ENCODE measurements at regions not wholly inside any gene's neighbourhood (a gene's known extent, or its start where the extent isn't known, plus 50 kb on each side); places are given as distances from the start of the nearest gene placed in this dataset.
A peak's percentile ranks its signal among the peaks of the same experiment; 100 is the strongest.
"Not testable (repeated sequence)": the region's sequence is repeated elsewhere in the genome, so short reads cannot be mapped to it uniquely, and the experiment has no call there.

DNA sequence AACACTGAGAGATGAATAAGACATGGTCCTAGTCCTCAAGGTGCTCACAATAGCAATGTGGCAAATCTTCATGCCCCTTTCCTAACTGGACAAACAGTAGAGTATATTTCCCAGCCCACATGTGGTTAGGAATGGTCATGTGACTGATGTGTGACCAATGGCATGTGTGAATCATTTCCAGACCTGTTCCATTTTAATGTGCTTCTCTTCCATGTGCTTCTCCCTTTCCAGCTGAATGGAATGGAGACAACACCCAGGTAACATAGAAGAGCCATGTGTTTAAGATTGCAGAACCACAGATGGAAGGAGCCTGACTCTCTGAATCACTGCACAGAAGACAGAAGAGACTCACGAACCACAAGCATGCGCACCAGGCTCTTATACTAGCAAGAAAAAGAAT, 409.9 kb upstream of the NFIA start:
- DNase-seq (ENCODE audit: low read depth, low spot score): no peak

- no peak for DNase-seq (ENCODE audit: low read depth, low spot score)
Observed at GRCh38 chr1:60670302-60670701, 412.1 kb upstream of the NFIA start.

- DNase-seq (ENCODE audit: low read depth, low spot score): no peak
Observed at GRCh38 chr1:60668585-60668984, 413.8 kb upstream of the NFIA start.

DNA sequence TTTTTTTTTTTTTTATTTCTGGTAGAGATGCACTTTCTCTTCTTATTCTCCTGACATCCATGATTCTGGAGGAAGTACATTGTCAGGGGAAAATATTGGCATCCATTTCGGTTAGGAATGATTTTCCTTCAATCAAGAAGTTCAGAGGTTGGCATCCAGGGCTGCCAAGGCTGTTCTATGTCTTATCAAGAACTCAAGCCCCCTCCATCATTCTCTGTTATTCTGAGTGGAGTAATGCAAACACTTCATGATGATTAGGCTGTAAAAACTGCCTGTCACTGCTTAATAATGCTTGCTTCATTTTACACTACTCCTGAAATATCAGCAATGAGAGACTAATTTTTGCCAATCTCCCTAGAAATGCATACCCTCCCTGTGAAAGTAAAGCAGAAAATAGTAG, 417.1 kb upstream of the NFIA start:
- DNase-seq (ENCODE audit: low read depth, low spot score): no peak

DNA sequence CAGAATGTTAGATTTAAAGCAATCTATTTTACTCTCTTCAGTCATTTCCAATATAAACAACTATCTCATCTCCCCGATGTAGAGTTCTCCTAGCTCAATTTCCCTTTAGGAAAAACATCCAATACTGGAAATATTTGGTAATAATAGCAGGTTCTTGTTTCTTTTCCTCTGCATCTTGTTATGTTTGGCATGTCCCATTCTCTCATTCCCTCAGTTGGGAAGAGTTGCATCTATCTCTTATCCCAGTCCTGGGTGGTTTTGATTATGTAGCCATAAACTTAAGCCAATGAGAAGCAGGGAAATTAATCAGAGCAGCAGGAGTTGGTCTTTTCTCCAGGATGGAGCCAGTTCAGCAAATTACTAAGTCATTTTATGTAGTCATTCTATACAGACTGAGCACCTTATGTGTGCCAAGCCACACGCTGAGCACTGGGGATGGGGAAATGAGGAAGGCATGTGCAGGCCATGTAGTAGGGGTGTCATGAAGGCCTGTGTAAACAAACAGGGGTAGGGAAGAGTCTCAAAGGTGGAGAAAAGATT, 418.2 kb upstream of the NFIA start:
- no peak for DNase-seq (ENCODE audit: low read depth, low spot score)

- no peak for DNase-seq (ENCODE audit: low read depth, low spot score)
Observed at GRCh38 chr1:60662486-60663044, 419.8 kb upstream of the NFIA start.

GRCh38 chr1:60657926-60658325, 424.4 kb upstream of the NFIA start:
- DNase-seq (ENCODE audit: low read depth, low spot score): no peak

DNA sequence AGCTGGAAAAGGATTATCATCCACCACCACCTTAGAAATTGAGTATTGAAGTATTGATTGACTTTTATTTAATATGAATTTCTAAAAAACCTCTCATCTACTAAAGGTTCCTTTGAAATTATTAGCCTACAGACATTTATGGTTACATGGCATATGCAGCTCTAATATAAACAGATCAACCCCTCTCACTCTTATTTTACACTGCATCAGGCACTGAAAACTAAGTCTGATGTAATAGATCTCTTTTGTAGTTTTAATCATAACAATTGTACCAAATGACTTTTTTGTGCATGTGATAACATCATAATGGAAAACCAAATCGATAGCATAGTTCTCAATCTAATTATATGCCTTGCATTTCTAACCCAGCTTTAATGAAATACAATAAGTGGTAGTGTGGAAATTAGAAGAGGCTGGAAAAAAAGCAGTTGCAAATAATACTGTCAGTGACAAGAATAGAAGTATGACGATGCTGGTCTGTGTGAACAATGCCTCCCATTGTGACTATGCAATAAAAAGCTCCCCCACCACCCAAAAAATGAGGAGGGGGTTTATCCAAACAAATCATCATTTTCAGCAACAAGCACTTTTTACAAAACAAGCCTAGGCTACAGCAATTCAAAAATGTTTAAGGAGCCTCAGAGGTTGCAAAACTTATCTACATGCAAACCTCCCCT, 426.5 kb upstream of the NFIA start:
- DNase-seq (ENCODE audit: low read depth, low spot score): no peak

DNA sequence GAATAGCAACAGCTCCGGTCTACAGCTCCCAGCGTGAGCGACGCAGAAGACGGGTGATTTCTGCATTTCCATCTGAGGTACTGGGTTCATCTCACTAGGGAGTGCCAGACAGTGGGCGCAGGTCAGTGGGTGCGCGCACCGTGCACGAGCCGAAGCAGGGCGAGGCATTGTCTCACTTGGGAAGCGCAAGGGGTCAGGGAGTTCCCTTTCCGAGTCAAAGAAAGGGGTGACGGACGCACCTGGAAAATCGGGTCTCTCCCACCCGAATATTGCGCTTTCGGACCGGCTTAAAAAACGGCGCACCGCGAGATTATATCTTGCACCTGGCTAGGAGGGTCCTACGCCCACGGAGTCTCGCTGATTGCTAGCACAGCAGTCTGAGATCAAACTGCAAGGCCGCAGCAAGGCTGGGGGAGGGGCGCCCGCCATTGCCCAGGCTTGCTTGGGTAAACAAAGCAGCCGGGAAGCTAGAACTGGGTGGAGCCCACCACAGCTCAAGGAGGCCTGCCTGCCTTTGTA, 442.3 kb upstream of the NFIA start:
- not testable (repeated sequence) for DNase-seq (ENCODE audit: low read depth, low spot score)

- DNase-seq (ENCODE audit: low read depth, low spot score): no peak
Observed at GRCh38 chr1:60639287-60639686, 443.1 kb upstream of the NFIA start.

GRCh38 chr1:60637651-60638050, 444.7 kb upstream of the NFIA start:
- no peak for DNase-seq (ENCODE audit: low read depth, low spot score)

- DNase-seq (ENCODE audit: low read depth, low spot score): no peak
Observed at GRCh38 chr1:60636946-60637345, 445.4 kb upstream of the NFIA start.

DNA sequence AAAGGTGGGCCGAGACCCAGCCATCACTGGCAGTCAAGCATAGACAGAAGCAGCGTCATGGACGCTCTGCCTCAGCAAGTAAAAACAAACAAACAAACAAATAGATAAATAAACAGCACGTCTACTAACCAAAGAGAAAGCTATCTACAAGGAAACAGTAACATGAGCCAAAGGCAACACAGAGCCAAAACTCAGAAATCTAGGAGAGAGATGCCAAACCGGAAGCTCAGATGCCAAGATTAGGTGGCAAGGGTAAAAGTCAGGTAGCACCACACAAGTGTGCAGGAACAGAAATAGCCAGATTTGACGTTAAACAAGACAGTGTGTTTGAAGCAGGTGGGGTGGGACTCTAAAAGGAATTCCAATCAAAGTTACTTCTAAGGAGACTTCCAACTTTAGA, 448.3 kb upstream of the NFIA start:
- DNase-seq (ENCODE audit: low read depth, low spot score): no peak

DNA sequence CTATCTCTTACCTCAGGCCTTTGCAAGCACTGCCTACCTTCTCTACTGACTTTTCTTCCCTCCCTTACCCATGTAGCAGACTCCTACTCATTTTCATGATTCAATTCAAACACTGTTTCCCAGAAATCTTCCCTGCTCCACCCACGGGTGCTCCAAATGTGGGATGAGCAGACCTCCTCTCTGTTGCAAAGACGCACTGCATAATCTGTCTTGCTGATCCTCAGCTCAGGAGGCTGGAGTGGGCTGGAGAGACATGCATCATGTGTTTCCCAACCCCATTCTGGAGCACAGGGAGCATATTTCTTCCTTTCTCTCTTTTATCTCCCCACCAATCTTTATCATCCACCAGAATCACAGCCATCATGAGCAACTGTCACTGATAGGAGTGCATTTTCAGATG, 459.9 kb upstream of the NFIA start:
- no peak for DNase-seq (ENCODE audit: low read depth, low spot score)

GRCh38 chr1:60621368-60621851, 461.0 kb upstream of the NFIA start:
- peak; percentile 55 for DNase-seq (ENCODE audit: low read depth, low spot score)

DNA sequence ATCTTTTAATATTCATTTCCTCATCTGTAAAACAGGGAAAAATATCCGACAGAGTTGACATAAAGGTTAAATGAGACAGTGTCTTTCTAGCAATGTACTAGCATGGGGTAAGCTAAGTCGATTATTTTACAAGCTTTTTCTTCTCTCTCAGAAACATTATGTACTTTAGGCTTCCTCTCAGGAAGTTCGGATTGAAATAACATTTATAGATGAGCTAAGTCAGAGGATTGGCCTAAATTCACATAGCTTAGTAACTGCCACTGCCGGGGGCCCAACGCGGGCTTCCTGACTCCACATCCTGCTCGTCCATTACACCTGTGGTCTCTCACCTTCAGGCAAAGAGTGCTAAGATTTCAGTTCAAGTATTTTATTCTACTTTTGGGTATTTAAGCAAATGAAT, 462.3 kb upstream of the NFIA start:
- peak; percentile 11 for DNase-seq (ENCODE audit: low read depth, low spot score)

DNA sequence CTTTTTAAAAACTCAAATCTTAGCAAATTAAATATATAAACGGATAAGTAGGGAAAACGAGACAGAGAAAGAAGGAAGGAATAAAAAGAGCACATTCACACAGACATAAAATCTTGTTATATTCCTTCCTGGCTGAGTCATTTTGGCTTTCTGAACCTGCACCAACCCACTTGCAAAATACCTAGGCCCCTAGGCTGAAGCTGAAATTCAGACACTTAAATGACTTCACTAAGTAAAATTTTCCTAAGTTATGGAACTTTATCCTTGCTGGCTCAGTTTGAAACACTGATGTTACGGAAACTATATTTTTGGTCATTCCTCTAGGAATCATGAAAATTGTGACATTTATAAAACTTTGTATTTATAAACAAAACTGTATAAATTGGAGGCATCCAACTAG, 462.8 kb upstream of the NFIA start:
- DNase-seq (ENCODE audit: low read depth, low spot score): no peak

DNA sequence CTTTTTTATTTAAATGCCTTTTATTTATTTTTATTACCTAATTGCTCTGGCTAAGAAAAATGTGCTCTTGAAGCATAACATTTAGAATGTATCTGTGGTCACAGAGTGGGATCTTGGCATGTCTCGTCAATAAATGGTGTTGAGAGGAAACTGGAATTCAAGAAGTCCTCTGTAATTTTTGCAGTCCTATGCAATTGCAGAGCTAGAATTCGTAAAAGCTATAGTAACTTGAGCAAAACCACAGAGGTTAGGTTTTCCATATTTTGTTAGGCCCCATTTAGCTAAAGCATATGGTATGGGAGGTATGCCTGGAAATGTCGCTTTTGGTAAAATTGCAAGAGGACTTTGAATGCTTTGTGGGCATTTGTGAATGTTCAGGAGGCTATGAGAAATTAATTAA, 466.7 kb upstream of the NFIA start:
- DNase-seq (ENCODE audit: low read depth, low spot score): no peak

DNA sequence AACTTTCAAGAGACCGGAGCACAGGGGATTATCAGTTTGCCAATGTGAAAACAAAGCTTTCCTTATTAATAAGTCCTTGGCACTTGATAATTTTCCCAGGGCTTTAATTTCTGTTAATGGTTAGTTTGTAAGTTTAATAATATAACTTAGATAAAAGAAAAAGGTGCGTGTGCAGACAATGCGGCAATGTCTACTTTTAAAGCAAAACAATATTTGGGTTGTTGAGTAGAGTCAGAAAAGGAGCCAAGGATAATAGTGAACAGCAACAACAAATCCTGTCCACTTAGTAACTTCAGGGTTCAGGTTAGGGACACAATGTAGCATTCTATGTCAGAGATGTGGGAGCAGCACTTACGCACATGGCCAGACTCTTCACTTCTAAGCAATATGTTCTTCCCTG, 469.6 kb upstream of the NFIA start:
- no peak for DNase-seq (ENCODE audit: low read depth, low spot score)

DNA sequence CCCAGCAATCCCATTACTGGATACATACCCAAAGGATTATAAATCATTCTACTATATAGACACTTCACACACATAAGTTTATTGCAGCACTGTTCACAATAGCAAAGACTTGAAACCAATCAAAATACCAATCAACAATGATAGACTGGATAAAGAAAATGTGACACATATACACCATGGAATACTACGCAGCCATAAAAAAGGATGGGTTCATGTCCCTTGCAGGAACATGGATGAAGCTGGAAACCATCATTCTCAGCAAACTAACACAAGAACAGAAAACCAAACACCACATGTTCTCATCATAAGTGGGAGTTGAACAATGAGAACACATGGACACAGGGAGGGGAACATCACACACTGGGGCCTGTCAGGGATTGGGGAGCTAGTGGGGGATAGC, 475.4 kb upstream of the NFIA start:
- not testable (repeated sequence) for DNase-seq (ENCODE audit: low read depth, low spot score)

DNA sequence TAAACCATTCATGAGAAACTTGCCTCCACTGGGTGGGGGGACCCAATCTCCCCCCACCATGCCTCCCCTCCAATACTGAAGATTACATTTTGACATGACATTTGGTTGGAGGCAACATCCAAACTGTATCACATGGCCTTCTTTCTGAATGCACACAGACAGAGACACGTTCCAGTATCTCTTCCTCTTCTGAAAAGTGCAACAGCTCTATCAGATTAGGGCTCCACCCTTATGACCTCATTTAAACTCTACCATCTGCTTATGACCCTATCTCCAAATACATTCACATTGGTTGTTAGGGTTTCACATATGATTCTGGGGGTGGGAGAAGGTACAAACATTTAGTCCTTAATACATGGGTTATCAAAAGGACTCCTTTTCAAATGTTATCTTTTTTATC, 481.8 kb upstream of the NFIA start:
- DNase-seq (ENCODE audit: low read depth, low spot score): no peak

- no peak for DNase-seq (ENCODE audit: low read depth, low spot score)
Observed at GRCh38 chr1:60599574-60599973, 482.8 kb upstream of the NFIA start.

All from brain pericyte (primary cell).